GM21447 (cell line): ENCODE measurements at regions not wholly inside any gene's neighbourhood (a gene's known extent, or its start where the extent isn't known, plus 50 kb on each side); places are given as distances from the start of the nearest gene placed in this dataset.

Experiments used
- ATAC-seq: cut with Tn5 transposase; IDR thresholded peaks from one replicate; pipeline ENCODE4 v1.9.1; 2021; ENCODE audit not compliant: unreplicated experiment

- no peak for ATAC-seq
These were observed 93.6 kb upstream of the PITX1 start for GRCh38 chr5:135127439-135128240.

- ATAC-seq = no peak
These were observed 92.8 kb upstream of the PITX1 start for GRCh38 chr5:135126688-135127438.

GRCh38 chr5:135124724-135125123, 90.7 kb upstream of the PITX1 start:
- ATAC-seq = no peak

- ATAC-seq = no peak
These were observed 90.1 kb upstream of the PITX1 start for GRCh38 chr5:135124128-135124527.

- ATAC-seq = no peak
These were observed 88.8 kb upstream of the PITX1 start for GRCh38 chr5:135122797-135123196.

GRCh38 chr5:135120951-135121350, 86.9 kb upstream of the PITX1 start:
- no peak for ATAC-seq

- no peak for ATAC-seq
These were observed 85.5 kb upstream of the PITX1 start for GRCh38 chr5:135119481-135119880.

GRCh38 chr5:135117590-135117989, 83.6 kb upstream of the PITX1 start:
- no peak for ATAC-seq

GRCh38 chr5:135116160-135116561, 82.1 kb upstream of the PITX1 start:
- no peak for ATAC-seq

- no peak for ATAC-seq
These were observed 81.6 kb upstream of the PITX1 start for GRCh38 chr5:135115591-135115990.

- ATAC-seq = no peak
These were observed 80.7 kb upstream of the PITX1 start for GRCh38 chr5:135114759-135115158.

- ATAC-seq = no peak
These were observed 78.1 kb upstream of the PITX1 start for GRCh38 chr5:135112008-135112725.

- ATAC-seq = no peak
These were observed 77.0 kb upstream of the PITX1 start for GRCh38 chr5:135110785-135111596.

GRCh38 chr5:135108992-135109391, 75.0 kb upstream of the PITX1 start:
- no peak for ATAC-seq

- ATAC-seq = no peak
These were observed 74.5 kb upstream of the PITX1 start for GRCh38 chr5:135108569-135108968.

GRCh38 chr5:135107986-135108385, 74.0 kb upstream of the PITX1 start:
- ATAC-seq = no peak

GRCh38 chr5:135106610-135107471, 72.8 kb upstream of the PITX1 start:
- ATAC-seq = no peak

- ATAC-seq = no peak
These were observed 72.1 kb upstream of the PITX1 start for GRCh38 chr5:135106136-135106535.

GRCh38 chr5:135105105-135105484, 71.1 kb upstream of the PITX1 start:
- no peak for ATAC-seq

- ATAC-seq = no peak
These were observed 69.5 kb upstream of the PITX1 start for GRCh38 chr5:135103575-135103853.
